OCI-LY7 (cell line): ENCODE measurements at regions not wholly inside any gene's neighbourhood (a gene's known extent, or its start where the extent isn't known, plus 50 kb on each side); places are given as distances from the start of the nearest gene placed in this dataset.

Experiments used
- CTCF ChIP-seq: fragments of 200-600 bp; sonication (generic); conservative IDR thresholded peaks from 2 replicates; pipeline ENCODE4 v1.5.1; 2014; ENCODE audit warnings: mild to moderate bottlenecking, antibody characterized with exemption, low read length, moderate library complexity, mixed read lengths
- EZH2phosphoT487 ChIP-seq: fragments of 200-600 bp; sonication (generic); IDR thresholded peaks from 2 replicates; pipeline ENCODE4 v1.6.1; 2018; ENCODE audit warnings: low read depth, borderline replicate concordance, mild to moderate bottlenecking, mixed run types, antibody characterized with exemption, low read length, moderate library complexity, mixed read lengths

GRCh38 chr7:119172043-119172442, 947.5 kb downstream of the ANKRD7 start:
- TF ChIP-seq CTCF (no peak), EZH2phosphoT487 (no peak)
